UCSD-AML1 (cell line): ENCODE measurements at regions not wholly inside any gene's neighbourhood (a gene's known extent, or its start where the extent isn't known, plus 50 kb on each side); places are given as distances from the start of the nearest gene placed in this dataset.

Experiments used
- DNase-seq: peaks from one replicate; lab custom pipeline; 2025; ENCODE audit not compliant: unreplicated experiment; lab: John Stamatoyannopoulos, UW

- DNase-seq, result no peak
These were observed 393.1 kb upstream of the NOVA1 start for GRCh38 chr14:26990946-26991345.

- DNase-seq, result no peak
These were observed 394.7 kb upstream of the NOVA1 start for GRCh38 chr14:26992403-26993115.

GRCh38 chr14:26993556-26993955 is 395.7 kb upstream of the NOVA1 start:
- DNase-seq, result no peak

GRCh38 chr14:26995301-26995700 is 397.5 kb upstream of the NOVA1 start:
- no peak for DNase-seq

GRCh38 chr14:26996246-26996645 is 398.4 kb upstream of the NOVA1 start:
- DNase-seq, result no peak

- no peak for DNase-seq
These were observed 404.3 kb upstream of the NOVA1 start for GRCh38 chr14:27002179-27002578.

GRCh38 chr14:27006570-27006969 is 408.7 kb upstream of the NOVA1 start:
- DNase-seq, result no peak

- DNase-seq, result no peak
These were observed 410.4 kb upstream of the NOVA1 start for GRCh38 chr14:27008187-27008586.

GRCh38 chr14:27012641-27013040 is 414.8 kb upstream of the NOVA1 start:
- no peak for DNase-seq

- no peak for DNase-seq
These were observed 415.8 kb upstream of the NOVA1 start for GRCh38 chr14:27013678-27014077.

GRCh38 chr14:27015065-27015464 is 417.2 kb upstream of the NOVA1 start:
- no peak for DNase-seq

- no peak for DNase-seq
These were observed 427.8 kb upstream of the NOVA1 start for GRCh38 chr14:27025648-27026047.

GRCh38 chr14:27026097-27026496 is 428.3 kb upstream of the NOVA1 start:
- DNase-seq, result no peak

GRCh38 chr14:27040552-27040951 is 442.7 kb upstream of the NOVA1 start:
- DNase-seq, result no peak

- DNase-seq, result no peak
These were observed 451.9 kb upstream of the NOVA1 start for GRCh38 chr14:27049701-27050100.

- DNase-seq, result no peak
These were observed 452.4 kb upstream of the NOVA1 start for GRCh38 chr14:27050208-27050607.

GRCh38 chr14:27056586-27056985 is 458.8 kb upstream of the NOVA1 start:
- no peak for DNase-seq

- no peak for DNase-seq
These were observed 463.5 kb upstream of the NOVA1 start for GRCh38 chr14:27061299-27061698.

GRCh38 chr14:27063959-27064358 is 466.1 kb upstream of the NOVA1 start:
- no peak for DNase-seq

GRCh38 chr14:27065886-27066285 is 468.1 kb upstream of the NOVA1 start:
- no peak for DNase-seq

- peak; percentile 4 for DNase-seq
These were observed 470.1 kb upstream of the NOVA1 start for GRCh38 chr14:27067961-27068360.

- no peak for DNase-seq
These were observed 474.8 kb upstream of the NOVA1 start for GRCh38 chr14:27072589-27072988.

GRCh38 chr14:27075503-27075902 is 477.7 kb upstream of the NOVA1 start:
- no peak for DNase-seq
